ENCODE measurements at regions not wholly inside any gene's neighbourhood (a gene's known extent, or its start where the extent isn't known, plus 50 kb on each side); places are given as distances from the start of the nearest gene placed in this dataset.

DNA sequence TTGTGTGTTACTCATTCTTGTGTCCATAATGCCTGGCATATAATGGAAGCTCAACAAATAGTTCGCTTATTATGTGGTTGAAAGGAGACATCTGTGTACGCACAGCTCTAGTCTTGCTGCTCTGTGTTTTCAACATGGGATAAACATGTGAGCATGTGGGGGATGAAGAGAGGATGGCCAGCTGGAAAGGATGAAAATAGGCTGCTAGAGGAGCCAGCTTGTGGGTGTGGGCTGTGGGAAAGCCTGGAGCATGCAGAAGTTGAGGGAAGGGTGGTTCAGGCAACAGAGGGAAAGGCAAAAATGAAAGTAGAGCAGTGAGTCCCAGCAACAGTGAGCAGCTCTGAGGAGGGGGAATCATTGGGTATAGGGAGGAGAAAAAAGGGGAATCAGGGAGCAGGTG, 324.6 kb upstream of the CDH11 start:
- Mint-ChIP-seq H3K27ac (no peak overlapping the region; the same call in 1 of the 2 replicates), H3K4me3 (no peak overlapping the region), H3K9me3 (peaks cover 34% of the 10 kb centered on the region), H3K36me3 (peaks cover 20% of the 10 kb centered on the region), H3K27me3 (ENCODE audit: low read depth) (peaks cover 3% of the 10 kb centered on the region; the same call in 1 of the 2 replicates), H3K4me1 (peaks cover 9% of the 10 kb centered on the region)
- POLR2A ChIA-PET, result no interaction called here
- DNase-seq (ENCODE audit: low spot score), result no peak
- CTCF ChIA-PET, result no interaction called here
- TF ChIP-seq ZMAT4 (CRISPR knock-in tag; IDR thresholded peaks at IDR 0.05) (no peak), JUN (CRISPR knock-in tag; IDR thresholded peaks at IDR 0.05) (no peak)
- TF ChIP-seq, protein P1, sequence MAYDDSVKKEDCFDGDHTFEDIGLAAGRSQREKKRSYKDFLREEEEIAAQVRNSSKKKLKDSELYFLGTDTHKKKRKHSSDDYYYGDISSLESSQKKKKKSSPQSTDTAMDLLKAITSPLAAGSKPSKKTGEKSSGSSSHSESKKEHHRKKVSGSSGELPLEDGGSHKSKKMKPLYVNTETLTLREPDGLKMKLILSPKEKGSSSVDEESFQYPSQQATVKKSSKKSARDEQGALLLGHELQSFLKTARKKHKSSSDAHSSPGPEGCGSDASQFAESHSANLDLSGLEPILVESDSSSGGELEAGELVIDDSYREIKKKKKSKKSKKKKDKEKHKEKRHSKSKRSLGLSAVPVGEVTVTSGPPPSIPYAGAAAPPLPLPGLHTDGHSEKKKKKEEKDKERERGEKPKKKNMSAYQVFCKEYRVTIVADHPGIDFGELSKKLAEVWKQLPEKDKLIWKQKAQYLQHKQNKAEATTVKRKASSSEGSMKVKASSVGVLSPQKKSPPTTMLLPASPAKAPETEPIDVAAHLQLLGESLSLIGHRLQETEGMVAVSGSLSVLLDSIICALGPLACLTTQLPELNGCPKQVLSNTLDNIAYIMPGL (CRISPR knock-in tag; IDR thresholded peaks at IDR 0.05), result no peak
- ATAC-seq, result no peak

- POLR2A ChIA-PET, result no interaction called here
- Mint-ChIP-seq H3K27ac (no peak overlapping the region), H3K27me3 (ENCODE audit: low read depth) (peaks cover 3% of the 10 kb centered on the region; the same call in 1 of the 2 replicates), H3K36me3 (peaks cover 20% of the 10 kb centered on the region), H3K9me3 (peaks cover 34% of the 10 kb centered on the region), H3K4me1 (peaks cover 9% of the 10 kb centered on the region), H3K4me3 (no peak overlapping the region)
- CTCF ChIA-PET, result no interaction called here
- TF ChIP-seq JUN (CRISPR knock-in tag; IDR thresholded peaks at IDR 0.05), result no peak
- TF ChIP-seq EMX1 (CRISPR knock-in tag; IDR thresholded peaks at IDR 0.05), result no peak
- TF ChIP-seq KAT7 (CRISPR knock-in tag; IDR thresholded peaks at IDR 0.05; ENCODE audit: borderline replicate concordance), result no peak
- TF ChIP-seq ZNF396 (CRISPR knock-in tag; IDR thresholded peaks at IDR 0.05; ENCODE audit: borderline replicate concordance), result no peak
- TF ChIP-seq, protein P2, sequence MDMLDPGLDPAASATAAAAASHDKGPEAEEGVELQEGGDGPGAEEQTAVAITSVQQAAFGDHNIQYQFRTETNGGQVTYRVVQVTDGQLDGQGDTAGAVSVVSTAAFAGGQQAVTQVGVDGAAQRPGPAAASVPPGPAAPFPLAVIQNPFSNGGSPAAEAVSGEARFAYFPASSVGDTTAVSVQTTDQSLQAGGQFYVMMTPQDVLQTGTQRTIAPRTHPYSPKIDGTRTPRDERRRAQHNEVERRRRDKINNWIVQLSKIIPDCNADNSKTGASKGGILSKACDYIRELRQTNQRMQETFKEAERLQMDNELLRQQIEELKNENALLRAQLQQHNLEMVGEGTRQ (CRISPR knock-in tag; IDR thresholded peaks at IDR 0.05), result no peak
- no peak for TF ChIP-seq FOXJ3 (CRISPR knock-in tag; IDR thresholded peaks at IDR 0.05; ENCODE audit: borderline replicate concordance)
- TF ChIP-seq, protein P3, sequence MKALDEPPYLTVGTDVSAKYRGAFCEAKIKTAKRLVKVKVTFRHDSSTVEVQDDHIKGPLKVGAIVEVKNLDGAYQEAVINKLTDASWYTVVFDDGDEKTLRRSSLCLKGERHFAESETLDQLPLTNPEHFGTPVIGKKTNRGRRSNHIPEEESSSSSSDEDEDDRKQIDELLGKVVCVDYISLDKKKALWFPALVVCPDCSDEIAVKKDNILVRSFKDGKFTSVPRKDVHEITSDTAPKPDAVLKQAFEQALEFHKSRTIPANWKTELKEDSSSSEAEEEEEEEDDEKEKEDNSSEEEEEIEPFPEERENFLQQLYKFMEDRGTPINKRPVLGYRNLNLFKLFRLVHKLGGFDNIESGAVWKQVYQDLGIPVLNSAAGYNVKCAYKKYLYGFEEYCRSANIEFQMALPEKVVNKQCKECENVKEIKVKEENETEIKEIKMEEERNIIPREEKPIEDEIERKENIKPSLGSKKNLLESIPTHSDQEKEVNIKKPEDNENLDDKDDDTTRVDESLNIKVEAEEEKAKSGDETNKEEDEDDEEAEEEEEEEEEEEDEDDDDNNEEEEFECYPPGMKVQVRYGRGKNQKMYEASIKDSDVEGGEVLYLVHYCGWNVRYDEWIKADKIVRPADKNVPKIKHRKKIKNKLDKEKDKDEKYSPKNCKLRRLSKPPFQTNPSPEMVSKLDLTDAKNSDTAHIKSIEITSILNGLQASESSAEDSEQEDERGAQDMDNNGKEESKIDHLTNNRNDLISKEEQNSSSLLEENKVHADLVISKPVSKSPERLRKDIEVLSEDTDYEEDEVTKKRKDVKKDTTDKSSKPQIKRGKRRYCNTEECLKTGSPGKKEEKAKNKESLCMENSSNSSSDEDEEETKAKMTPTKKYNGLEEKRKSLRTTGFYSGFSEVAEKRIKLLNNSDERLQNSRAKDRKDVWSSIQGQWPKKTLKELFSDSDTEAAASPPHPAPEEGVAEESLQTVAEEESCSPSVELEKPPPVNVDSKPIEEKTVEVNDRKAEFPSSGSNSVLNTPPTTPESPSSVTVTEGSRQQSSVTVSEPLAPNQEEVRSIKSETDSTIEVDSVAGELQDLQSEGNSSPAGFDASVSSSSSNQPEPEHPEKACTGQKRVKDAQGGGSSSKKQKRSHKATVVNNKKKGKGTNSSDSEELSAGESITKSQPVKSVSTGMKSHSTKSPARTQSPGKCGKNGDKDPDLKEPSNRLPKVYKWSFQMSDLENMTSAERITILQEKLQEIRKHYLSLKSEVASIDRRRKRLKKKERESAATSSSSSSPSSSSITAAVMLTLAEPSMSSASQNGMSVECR (CRISPR knock-in tag; IDR thresholded peaks at IDR 0.05; ENCODE audit: borderline replicate concordance), result no peak
- no peak for TF ChIP-seq CREB1 (CRISPR knock-in tag; IDR thresholded peaks at IDR 0.05)
- TF ChIP-seq, protein P4, sequence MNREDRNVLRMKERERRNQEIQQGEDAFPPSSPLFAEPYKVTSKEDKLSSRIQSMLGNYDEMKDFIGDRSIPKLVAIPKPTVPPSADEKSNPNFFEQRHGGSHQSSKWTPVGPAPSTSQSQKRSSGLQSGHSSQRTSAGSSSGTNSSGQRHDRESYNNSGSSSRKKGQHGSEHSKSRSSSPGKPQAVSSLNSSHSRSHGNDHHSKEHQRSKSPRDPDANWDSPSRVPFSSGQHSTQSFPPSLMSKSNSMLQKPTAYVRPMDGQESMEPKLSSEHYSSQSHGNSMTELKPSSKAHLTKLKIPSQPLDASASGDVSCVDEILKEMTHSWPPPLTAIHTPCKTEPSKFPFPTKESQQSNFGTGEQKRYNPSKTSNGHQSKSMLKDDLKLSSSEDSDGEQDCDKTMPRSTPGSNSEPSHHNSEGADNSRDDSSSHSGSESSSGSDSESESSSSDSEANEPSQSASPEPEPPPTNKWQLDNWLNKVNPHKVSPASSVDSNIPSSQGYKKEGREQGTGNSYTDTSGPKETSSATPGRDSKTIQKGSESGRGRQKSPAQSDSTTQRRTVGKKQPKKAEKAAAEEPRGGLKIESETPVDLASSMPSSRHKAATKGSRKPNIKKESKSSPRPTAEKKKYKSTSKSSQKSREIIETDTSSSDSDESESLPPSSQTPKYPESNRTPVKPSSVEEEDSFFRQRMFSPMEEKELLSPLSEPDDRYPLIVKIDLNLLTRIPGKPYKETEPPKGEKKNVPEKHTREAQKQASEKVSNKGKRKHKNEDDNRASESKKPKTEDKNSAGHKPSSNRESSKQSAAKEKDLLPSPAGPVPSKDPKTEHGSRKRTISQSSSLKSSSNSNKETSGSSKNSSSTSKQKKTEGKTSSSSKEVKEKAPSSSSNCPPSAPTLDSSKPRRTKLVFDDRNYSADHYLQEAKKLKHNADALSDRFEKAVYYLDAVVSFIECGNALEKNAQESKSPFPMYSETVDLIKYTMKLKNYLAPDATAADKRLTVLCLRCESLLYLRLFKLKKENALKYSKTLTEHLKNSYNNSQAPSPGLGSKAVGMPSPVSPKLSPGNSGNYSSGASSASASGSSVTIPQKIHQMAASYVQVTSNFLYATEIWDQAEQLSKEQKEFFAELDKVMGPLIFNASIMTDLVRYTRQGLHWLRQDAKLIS (CRISPR knock-in tag; IDR thresholded peaks at IDR 0.05; ENCODE audit: borderline replicate concordance), result no peak
- TF ChIP-seq FOXK1 (CRISPR knock-in tag; IDR thresholded peaks at IDR 0.05), result no peak
- DNase-seq (ENCODE audit: low spot score) (no peak), ATAC-seq (no peak)
These were observed 323.7 kb upstream of the CDH11 start for GRCh38 chr16:65445313-65446260.

Data from WTC11 (cell line).